T-helper 2 cell treated with Interferon-gamma antibody and Interleukin-4, amounts not matched to agents 100 ng/mL and 5 ng/mL, for 36 hours (primary cell): ENCODE measurements at regions not wholly inside any gene's neighbourhood (a gene's known extent, or its start where the extent isn't known, plus 50 kb on each side); places are given as distances from the start of the nearest gene placed in this dataset.

ENCODE experiments used
- intact Hi-C: fragments of 100-400 bp; cut with micrococcal nuclease; formaldehyde crosslinking; loops from one replicate; pipeline ENCODE4 v1.15.1; 2023

DNA sequence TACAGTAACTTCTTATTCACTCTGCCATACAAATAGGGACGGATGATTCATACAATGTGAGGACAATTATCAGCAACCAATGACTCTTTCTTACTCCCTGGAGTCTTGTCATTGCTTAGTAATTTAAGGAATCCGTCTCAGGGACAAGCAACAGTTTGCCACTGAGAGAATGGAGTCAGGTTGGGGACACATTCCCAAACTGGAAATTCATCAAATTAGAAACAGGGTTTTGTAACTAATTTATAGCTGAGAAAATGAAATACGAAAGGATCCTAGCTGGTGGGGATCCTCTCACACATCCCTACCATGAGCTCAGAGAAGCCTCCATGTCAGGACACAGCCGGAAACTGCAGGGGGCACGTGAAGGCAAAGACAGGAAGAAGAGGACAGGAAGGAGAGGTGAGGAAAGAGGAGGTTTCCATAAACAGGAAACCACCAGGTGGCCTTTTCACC lies 50.4 kb upstream of the KDR start:
- intact Hi-C loops, result no loop called here

DNA sequence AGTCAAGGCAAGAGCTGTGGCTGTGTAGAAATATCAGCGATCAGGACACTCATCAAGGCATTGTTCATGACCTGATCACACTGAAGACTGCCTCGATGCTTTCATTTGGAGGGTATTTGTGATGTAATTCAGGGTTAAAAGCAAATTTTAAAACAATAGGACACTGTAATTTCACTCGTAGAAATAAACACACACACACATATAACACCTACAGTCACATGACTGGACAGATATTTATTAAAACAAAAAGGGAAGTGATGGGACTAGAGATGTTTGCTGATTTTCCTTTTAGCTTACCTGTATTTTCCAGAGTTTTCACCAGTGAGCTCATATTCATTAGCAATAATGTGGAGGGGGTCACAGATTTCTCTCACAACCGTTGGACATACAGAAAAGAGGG lies 51.1 kb upstream of the KDR start:
- intact Hi-C loops, result no loop called here

DNA sequence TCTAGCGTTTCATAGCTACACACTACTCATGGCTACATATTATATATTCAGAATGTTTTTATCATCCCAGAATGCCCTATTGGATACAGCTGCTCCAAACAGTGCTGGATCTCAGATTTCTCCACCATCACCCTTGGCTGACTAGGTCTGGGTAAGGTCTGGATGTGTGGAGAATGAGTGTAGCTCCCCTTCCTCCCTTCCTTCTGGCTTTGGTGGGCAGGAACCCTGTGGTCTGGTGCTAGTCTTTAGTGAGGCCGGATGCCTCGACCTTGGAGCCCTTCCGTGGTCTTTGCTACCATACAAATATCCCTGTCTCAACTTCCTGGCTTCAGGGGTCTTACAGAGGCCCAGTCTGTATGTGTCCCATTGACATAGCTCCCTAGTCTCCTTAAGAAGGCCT lies 52.1 kb upstream of the KDR start:
- intact Hi-C loops, result no loop called here

DNA sequence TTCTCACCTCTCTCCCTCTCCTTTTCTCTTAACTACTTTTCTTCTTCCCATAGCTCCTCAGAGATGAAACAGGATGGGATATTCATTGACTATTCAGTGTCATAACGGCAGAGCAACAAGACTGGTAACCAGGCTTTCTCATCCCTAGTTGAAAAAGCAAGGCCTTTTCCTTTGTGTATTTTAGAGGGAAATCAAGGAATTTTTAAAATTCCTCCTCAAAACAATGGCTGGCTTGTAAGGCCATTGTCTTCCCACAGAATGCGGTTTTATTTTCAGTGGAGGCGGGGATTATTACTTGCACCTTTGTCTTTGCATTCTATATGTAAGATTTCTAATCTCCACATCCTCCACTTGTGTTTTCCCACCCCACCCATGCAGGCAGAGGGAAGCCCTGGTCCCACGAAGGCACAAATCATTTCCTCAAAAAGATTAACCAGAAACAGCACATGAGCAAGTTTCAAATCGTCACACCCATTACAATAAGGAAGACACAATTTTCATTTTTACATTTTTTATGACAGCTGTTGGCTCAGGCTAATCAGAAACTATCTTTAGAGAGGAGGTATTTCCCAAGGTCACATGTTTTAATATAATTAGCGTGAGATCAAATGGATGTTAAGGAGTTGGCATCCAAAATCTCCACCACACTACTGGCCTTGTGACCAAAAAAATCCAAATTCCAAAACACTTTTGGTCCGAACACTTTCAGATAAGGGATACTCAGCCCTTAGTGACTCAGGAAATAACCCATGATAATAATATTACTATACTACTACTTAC lies 53.0 kb upstream of the KDR start:
- intact Hi-C loops, result no loop called here

DNA sequence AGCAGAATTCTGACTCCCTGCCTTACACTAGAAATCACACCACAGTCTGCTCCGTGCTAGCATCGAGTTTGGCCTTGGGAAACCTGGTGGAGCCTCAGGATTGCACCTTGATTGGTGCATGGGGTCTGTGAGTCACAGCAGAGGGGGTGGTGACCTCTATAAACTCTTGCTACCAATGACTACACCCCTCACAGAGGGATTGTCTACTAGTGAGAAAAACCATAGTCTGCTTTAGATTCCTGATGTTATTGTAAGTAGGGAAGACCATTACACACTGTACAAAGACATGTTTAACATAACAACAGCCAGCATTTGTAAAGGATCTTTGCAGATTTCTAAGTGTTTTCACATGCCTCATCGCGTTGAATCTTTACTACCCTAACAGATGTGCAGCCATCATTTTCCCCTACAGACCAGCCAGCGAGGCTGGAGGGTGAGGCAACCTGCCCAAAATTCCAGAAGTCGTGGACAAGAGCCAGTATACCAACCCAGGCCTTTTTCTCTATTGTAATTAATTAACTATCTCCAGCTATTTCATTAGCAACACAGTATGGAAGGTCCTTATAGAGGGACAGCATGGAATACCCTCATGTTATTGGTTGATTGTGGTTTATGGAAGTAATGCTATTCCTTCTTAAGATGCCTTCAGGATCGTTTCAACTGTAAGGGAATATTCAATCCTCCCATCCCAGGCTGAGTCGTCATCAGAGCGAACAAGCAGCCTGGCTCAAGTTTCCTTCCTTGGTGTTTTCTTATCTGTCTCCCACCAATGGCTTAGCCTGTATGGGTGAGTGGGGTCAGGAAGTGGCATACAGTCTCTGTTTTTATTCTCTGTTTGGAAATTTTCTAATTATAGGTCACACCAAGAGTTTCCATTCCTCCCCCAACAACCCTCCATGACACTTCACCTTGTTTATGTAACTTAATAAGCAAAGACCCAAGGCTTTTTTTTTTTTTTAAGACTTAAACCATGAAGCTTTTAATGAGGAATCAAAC lies 55.9 kb upstream of the KDR start:
- intact Hi-C loops, result loop anchor here (5.0 kb wide), 1 partner anchor 376 kb away; no protein-coding TSS in a partner anchor

DNA sequence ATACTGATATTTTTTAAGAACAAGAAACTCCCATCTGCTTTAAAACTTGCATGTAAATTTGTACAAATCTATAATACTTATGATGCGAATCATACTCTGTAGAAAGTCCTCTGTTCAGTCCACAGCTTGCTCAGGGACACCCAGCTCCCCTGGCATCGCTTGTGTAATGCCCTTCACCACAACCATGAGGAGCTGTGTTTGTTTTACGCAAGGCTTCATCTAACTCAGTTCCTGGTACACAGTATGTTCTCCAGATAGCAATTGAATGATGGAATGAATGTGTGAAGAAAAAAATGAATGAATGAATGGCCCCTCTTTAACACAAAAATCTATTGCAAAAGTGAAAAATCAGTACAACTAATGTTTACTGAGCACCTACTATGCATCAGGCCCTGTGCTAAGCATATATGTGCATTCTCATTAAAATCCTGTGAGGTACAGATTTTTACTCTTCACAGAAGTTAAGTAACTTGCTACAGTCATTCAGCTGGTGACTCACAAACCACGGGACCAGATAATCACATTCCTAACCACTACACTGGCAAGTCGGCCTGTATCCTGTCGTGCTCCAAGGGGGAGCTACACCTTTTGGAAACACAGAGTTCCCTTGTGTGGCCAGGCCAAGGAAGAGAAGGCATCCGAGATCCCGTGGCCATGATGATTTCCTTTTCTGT lies 58.7 kb upstream of the KDR start:
- intact Hi-C loops, result loop anchor here (5.0 kb wide), 1 partner anchor 373 kb away; no protein-coding TSS in a partner anchor

DNA sequence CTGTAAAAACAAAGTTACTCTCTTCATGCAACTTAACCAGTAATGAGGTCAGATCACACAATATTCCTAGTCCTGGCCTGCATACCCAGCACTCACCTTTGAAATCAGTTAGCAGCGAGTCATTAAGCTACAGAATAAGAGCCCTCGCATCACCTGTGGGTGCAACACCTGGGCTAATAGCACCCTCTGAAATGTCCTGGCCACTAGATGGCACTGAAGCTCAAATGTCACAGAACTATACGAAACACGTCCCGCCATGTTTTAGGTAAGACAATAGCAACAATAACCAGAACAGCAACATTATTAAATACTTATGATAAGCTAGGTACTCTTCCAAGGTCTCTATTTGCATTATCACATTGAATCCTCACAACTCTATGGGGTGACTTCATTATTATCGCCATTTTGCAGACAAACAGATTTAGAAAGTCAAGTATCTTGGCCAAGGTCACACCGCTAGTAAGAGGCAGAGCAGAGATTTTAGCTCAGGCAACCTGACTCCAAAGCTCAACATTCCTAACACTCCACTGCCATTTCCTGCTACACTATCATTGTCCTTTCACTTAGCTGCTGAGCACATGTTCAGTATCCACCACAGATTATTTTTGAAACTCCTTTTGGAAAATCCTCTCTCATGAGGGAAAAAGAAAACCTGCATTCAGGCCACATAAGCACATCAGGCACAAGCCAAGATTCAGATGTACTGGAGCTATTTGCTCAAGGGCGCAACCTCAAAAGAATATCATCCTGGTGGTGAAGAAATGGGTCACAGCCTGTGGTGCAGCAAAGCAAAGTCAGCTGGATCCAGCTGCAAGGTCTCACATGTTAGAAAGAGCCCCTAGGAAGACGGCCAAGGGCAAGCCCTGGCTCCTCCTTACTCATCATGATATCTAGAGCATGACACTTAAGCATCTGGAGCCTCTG lies 59.5 kb upstream of the KDR start:
- intact Hi-C loops, result loop anchor here (5.0 kb wide), 1 partner anchor 372 kb away; no protein-coding TSS in a partner anchor

DNA sequence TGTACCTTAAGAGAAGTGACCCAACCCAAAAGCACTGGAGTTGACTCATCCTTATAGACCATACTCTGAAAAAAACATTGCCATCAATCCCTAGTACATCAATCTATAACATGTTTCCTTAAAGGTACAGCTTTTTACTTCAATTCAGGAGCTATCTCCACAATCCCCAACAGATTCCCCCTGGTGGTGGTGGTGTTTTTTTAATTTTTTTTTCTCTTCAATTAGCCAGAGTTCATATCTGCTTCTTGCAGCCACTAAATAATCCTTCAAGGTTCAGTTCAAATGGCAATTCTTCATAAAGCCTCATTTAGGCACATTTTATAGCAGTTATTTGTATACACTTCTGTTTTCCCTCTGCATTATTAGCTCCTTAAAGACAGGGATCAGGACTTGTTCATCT lies 60.7 kb upstream of the KDR start:
- intact Hi-C loops, result no loop called here

DNA sequence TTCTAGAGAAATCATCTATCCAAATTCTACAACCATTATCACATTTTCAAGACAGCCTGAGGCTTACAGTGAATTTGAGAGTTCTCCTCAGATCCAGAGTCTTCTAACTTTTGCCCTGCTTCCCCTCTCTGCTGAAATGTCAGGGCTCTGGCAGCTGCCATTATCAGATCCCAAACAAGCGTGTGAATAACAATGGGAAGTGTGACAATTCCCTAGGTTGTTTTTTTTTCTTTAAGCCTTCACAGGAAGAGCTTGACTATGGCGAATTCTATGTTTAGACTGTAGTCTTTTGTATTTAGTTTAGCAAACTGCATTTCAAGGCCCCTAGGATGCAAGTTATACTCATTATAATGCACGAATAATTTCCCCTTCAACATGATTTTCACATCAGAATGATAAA lies 61.3 kb upstream of the KDR start:
- intact Hi-C loops, result no loop called here

DNA sequence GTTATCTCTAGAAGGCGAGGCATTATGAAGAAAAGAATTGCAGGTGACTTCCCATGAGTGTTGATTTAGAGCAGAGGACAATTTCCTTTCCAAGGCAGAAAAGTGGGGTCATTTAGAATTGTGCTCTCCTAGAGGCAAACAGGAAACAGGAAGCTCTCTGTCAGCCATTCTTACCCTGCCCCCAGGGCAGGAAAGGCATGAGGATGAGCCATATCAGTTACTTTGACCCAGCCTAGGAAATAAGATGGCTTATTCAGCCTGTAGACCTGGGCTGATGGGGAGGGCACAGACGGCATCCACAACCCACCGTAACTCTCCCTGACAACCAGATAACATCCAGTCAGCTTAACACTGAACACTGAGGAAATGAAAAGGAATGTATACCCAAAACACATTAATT lies 88.8 kb upstream of the KDR start:
- intact Hi-C loops, result no loop called here

DNA sequence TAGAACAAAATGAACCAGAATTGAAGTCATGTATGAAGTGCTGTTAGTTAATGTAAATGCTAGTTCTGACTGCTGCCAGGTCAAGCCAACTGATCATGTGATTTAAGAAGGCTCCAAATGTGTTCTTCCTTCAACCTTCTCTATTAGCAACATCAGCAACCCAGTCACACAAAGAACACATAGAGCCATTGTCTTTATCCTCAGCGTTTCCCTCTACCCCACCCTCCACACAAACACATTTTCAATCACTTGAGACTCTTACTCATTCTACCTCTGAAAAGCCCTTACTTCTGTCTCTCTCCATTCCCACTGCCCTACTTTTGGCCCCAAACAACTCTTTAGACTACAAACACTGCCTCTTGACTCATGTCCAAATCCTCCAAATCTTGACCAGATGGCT lies 89.7 kb upstream of the KDR start:
- intact Hi-C loops, result no loop called here

DNA sequence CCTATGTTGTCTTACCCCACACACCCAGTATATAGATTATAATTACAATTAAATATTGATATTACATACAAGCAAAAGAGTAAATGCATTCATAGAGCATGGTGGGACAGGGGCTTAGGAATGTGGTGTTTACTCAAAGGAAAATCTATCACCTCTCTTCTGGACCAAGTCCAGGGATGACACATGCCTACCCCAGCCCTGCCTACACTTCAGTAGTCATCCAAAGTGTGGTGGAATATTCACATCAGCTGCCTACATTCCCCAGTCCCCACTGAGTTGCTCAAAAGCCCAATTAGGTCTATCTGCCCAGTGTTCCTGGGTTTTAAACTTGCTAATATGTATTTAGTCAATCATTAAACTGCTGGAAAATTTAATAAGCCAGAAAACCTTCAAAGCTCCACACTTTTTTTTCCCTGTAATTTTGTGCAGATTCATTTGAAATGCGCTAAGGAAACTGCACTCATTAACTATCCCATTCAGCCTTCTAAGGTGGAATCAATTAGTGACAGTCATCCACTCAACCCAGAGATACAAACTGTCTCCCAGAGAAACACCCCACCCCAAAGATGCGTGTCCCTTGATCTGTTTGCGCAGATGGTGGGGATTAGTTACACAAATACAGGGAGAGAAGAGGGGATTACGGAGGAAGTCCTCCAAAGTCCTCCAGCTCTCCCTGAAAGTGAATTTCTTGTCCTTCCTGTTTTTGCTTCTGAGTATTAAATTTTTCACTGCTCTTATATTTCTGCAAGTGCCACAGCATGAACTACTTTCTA lies 91.7 kb upstream of the KDR start:
- intact Hi-C loops, result no loop called here

DNA sequence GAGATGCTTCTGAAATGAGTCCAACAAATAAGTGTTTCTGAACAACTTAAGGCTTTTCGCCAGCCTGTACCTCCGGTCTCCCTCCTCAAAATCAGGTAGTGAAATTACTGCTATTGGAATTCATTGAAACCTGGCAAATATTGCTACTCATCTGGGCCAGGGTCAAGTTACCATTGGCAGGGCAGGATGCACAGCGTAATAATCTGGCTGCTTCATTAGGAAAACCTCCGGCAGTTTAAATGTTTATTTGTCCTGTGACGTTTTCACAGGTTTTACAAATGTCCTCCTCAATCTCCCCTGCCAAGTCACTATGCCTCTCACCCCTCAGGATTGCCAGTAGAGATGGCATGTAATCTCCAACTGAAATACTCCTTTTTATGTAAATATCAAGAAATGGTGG lies 92.6 kb upstream of the KDR start:
- intact Hi-C loops, result no loop called here

DNA sequence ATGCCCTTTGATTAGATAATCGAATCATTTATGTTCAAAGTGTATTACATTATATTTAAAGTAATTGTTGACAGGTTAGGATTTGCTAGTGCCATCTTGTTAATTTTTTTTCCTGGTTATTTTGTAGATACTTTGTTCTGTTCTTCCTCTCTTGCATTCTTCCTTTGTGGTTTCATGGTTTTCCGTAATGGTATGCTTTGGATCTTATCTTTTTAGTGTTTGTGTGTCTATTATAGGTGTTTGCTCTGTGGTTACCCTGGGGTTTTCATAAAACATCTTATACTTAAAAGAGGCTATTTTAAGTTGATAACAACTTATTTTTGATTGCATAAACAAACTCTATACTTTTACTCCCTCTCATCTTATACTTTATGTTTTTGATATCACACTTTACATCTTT lies 108.2 kb upstream of the SRD5A3 start:
- intact Hi-C loops, result no loop called here

DNA sequence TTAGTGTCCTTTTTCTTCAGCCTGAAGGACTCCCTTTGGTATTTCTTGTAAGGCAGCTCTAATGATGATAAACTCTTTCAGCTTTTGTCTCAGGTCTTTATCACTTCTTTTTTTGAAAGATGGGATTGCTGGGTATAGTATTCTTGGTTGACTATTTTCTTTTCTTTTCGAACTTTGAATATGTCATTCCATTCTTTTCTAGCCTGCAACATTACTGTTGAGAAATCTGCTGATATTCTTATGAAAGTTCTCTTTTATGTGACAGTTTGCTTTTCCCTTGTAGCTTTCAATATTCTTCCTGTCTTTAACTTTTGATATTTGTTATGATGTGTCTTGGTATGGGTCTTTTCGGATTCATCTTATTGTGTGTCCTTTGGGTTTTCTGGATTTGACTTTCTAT lies 107.6 kb upstream of the SRD5A3 start:
- intact Hi-C loops, result no loop called here

DNA sequence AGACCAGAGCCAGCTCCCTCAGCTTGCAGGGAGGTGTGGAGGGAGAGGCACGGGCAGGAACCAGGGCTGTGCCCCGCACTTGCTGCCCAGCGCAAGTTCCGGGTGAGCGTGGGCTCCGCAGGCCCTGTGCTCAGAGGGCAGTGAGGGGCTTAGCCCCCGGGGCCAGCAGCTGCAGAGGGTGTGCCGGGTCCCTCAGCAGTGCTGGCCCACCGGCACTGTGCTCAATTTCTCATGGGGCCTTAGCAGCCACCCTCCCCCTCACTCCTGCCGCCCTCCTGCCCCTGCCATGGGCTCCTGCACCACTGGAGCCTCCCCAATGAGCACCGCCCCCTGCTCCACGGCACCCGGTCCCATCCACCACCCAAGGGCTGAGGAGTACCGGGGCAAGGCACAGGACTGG lies 104.6 kb upstream of the SRD5A3 start:
- intact Hi-C loops, result no loop called here

DNA sequence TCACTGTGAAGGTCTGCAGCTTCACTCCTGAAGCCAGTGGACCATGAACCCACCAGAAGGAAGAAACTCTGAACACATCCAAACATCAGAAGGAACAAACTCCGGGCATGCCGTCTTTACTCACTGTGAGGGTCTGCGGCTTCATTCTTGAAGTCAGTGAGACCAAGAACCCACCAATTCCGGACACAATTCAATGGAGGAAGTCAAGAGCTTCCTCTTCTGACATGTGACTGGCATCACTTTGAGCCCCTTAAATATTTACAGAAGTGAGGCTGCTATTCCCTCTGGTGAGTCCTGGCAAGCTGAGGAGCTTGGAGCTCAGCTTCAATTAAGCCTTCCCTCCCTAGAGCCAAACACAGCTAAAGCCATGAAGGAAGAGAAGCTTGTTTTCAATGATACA lies 103.5 kb upstream of the SRD5A3 start:
- intact Hi-C loops, result no loop called here

DNA sequence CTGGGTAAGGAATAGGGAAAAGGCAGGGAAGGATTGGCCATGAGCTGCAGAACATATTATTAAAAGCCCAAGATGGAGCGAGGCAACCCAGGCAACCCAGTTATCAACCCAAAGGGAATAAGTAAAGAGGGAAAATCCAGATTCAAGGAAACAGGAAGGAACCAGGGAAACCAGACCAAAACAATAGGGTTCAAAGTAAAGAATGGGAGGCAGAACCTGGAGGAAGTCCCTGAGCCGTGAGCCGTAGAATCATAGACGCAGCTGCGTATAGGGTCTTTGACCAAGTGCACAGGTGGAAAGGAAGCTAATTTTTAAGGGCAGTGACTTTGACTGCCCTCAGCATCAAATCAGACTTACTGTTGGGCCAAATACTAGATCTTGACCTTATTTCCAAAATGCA lies 98.5 kb upstream of the SRD5A3 start:
- intact Hi-C loops, result no loop called here

DNA sequence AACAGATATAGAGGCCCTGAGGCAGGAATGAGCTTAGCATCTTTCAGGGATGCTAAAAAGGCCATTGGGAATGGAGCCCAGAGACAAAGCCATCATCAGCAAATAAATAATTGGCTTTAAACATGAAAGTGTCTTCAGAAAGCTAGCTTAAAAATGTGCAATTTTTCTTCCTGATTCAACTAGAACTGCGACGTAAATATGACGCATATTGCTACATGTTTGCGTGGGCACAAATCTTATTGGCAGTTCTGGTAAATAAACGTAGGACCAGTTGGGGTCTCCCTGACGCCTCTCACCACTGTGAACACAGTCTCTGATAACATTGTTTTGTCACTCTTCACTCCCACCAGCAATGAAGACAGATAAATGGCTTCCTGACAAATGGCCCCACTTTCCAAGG lies 97.3 kb upstream of the SRD5A3 start:
- intact Hi-C loops, result no loop called here

DNA sequence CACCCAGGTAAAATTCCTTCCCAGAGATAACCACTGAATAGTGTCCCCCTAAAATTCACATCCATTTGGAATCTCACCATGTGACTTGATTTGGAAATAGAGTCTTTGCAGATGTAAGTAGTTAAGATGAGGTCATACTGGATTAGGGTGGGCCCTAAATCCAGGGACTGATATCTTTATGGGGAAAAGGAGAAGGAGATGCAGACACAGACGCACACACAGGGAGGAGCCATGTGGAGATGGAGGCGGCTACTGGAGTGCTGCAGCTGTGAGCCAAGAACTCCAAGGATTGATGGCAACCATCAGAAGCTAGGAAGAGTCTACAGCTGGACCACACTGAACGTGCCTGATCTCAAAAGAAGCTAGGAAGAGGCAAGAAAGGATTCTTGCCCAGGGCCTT lies 96.6 kb upstream of the SRD5A3 start:
- intact Hi-C loops, result no loop called here
